ENCODE measurements at regions not wholly inside any gene's neighbourhood (a gene's known extent, or its start where the extent isn't known, plus 50 kb on each side); places are given as distances from the start of the nearest gene placed in this dataset.

- TF ChIP-seq POLR2AphosphoS5 (IDR thresholded peaks at IDR 0.05; ENCODE audit: insufficient read depth in 1 of 2, low read depth in 1 of 2), result no peak
- no peak for TF ChIP-seq CTCF (IDR thresholded peaks at IDR 0.05)
These were observed 150.4 kb upstream of the SATB1 start for GRCh38 chr3:18575573-18575972.

Measured in vagina (tissue), 2 donors.